ENCODE measurements at regions not wholly inside any gene's neighbourhood (a gene's known extent, or its start where the extent isn't known, plus 50 kb on each side); places are given as distances from the start of the nearest gene placed in this dataset.

- no peak for TF ChIP-seq RAD21 (IDR thresholded peaks at IDR 0.05 in 1 of 2, conservative IDR thresholded peaks at IDR 0.05 in 1 of 2; ENCODE audit: low read depth in 2 of 2, low read length in 2 of 2)
- no peak for TF ChIP-seq E2F6 (IDR thresholded peaks at IDR 0.05)
- no peak for TF ChIP-seq SIX5 (IDR thresholded peaks at IDR 0.05; ENCODE audit: low read depth, low read length)
These were observed 807.8 kb downstream of the RAPGEF2 start (continued) for GRCh38 chr4:159910721-159911120.

Measured in H1 (cell line).